HK-2 (cell line): ENCODE measurements at regions not wholly inside any gene's neighbourhood (a gene's known extent, or its start where the extent isn't known, plus 50 kb on each side); places are given as distances from the start of the nearest gene placed in this dataset.

Experiments used
- DNase-seq: peaks from one replicate; pipeline ENCODE4 v3.0.0-alpha.2; 2018; ENCODE audit not compliant: unreplicated experiment

DNA sequence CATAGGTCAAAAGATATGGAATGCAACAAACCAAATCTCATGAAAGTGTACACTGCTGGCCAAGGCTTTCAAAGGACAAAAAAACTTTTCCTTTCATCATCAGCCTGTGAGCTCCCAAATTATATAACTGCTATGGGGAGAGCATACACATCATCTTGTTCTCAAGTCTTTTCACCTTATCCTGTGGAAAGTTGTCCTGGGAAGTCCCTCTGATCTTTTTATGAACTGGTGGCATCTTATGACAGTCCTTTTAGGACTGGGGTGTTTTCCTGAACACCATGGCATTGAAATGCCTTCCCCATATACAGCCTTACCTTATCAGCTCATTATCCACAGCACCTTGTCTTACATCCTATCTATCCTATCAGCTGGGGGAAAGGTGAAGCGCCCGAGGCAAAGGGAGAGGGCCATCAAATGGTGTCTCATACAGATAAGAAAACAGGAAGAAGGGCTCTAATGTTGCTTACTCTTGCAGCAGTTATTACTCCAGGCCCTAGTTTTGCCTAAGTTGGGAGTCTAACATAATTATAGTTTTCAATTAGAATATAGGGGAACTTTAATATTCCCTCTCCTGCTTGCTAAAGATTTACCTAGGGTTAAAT is 61.5 kb upstream of the GOLIM4 start:
- no peak for DNase-seq

DNA sequence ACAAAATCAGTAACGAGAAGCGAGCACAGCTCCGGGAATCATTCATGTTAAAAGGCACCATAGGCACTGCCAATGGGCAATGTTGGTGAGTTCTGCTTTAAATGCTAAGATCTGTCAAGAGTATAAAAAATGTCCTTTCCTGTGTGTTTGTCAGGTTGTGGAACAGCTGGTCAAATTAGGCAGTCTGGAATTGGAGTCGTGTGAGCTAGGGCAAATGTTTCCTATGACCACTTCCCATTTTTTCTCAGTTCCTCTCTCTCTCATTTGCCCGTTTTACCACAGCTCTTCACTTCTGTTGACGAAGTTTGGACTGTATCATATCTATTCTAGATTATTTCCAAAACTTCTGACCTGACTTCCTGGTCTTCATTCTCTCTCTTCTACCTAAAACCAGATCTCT is 60.8 kb upstream of the GOLIM4 start:
- DNase-seq, result no peak

DNA sequence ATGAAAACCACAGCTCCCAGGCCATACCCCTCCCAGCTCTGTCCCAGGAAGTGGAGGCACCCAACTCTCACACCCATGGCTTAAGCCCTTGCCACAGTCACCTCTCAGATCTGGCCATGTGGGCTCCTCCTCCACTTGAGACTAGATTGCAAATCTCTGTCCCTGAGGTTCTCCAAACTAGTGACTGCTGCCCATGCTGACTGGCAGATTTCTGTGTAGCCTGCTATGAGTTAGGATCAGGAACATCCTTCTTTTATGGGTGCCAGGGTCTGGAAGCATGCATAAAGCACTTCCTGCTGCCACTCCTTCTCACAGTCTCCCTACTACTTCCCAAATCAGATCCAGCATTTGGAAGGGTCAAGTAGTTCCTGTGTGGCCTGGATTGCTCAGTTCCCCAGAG is 59.6 kb upstream of the GOLIM4 start:
- DNase-seq, result no peak

DNA sequence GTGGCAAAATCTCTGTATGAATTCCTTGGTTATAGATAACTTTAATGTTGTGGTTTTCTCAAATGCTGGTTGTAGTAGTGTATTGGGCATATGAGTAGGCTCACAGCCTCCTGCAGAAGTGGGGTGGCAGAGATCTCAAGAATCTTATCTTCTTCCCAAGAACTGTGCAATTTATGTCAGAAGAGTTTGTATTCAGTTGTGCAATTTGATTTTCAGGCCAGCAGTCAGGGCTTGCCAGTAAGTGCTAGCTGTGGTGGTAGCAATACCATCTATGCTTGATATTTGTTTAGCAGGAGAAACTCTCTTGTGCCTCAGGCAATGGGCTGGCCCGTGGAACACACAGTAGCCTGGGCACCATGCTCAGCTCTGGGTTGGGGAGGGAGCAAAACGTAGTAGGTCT is 58.4 kb upstream of the GOLIM4 start:
- no peak for DNase-seq

DNA sequence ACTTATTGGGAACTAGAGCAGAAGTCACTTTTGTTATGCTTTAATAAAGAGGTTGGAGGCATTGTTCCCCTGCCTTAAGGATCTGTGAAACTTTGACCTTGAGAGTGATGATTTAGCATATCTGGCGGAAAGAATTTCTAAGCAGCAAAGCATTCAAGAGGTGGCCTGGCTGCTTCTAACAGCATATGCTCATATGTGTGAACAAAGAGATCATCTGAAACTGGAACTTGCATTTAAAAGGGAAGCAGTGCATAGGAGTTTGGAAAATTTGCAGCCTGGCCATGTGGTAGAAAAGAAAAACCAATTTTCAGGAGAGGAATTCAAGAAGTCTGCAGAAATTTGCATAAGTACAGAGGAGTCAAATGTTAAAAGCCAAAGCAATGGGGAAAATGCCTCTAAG is 56.4 kb upstream of the GOLIM4 start:
- DNase-seq, result no peak
